RWPE1 (cell line): ENCODE measurements at regions not wholly inside any gene's neighbourhood (a gene's known extent, or its start where the extent isn't known, plus 50 kb on each side); places are given as distances from the start of the nearest gene placed in this dataset.

ENCODE experiments used
- CTCF ChIA-PET: fragments of 350-600 bp; sonication (Branson Sonifier 250); formaldehyde crosslinking; extraction: SDS; loops from one replicate; lab custom pipeline; 2021; lab: Yijun Ruan, JAX
- POLR2A ChIA-PET: fragments of 400-600 bp; formaldehyde crosslinking; extraction: SDS; loops from one replicate; lab custom pipeline; 2020; ENCODE audit warnings: antibody characterized with exemption; ENCODE audit not compliant: low non-redundant PET; lab: Yijun Ruan, JAX
- DNase-seq: peaks from one replicate; pipeline ENCODE4 v3.0.0; 2012; ENCODE audit warnings: low spot score
- H3K27ac ChIP-seq: fragments of 450-650 bp; 2 replicates; pipeline ENCODE4 v1.5.1; 2017
- CTCF ChIP-seq: fragments of 450-650 bp; conservative IDR thresholded peaks from 2 replicates; pipeline ENCODE4 v1.5.1; 2017; ENCODE audit warnings: low read depth, mild to moderate bottlenecking

GRCh38 chr1:209376774-209377173 is 206.7 kb upstream of the CAMK1G start:
- CTCF ChIA-PET, result interaction anchor here (0.7 kb wide), 1 partner anchor 126 kb away, joined by 3 read pairs; no protein-coding TSS in a partner anchor

GRCh38 chr1:209377995-209378394 is 205.5 kb upstream of the CAMK1G start:
- CTCF ChIA-PET, result no interaction called here
- TF ChIP-seq CTCF, result no peak
- POLR2A ChIA-PET, result no interaction called here
- H3K27ac ChIP-seq, result no peak overlapping the region
- no peak for DNase-seq

More at GRCh38 chr1:209376774-209377173, 206.7 kb upstream of the CAMK1G start:
- TF ChIP-seq CTCF, result no peak
- POLR2A ChIA-PET, result interaction anchor here (0.7 kb wide), 1 partner anchor 55 kb away, joined by 3 read pairs; no protein-coding TSS in a partner anchor
- no peak overlapping the region for H3K27ac ChIP-seq
- no peak for DNase-seq

- ChIA-PET CTCF (interaction anchor here (1.0 kb wide), 1 partner anchor 56 kb away, joined by 4 read pairs; no protein-coding TSS in a partner anchor), POLR2A (no interaction called here)
- no peak for DNase-seq
- no peak for TF ChIP-seq CTCF
- H3K27ac ChIP-seq, result no peak overlapping the region
Observed at GRCh38 chr1:209379280-209379679, 204.2 kb upstream of the CAMK1G start.

GRCh38 chr1:209380420-209380819 is 203.1 kb upstream of the CAMK1G start:
- H3K27ac ChIP-seq, result no peak overlapping the region
- POLR2A ChIA-PET, result no interaction called here
- CTCF ChIA-PET, result interaction anchor here (0.7 to 1.0 kb wide), 2 partner anchors 42 to 55 kb away, joined by 4 read pairs; no protein-coding TSS in a partner anchor
- no peak for TF ChIP-seq CTCF
- no peak for DNase-seq

- CTCF ChIA-PET, result no interaction called here
- no peak for TF ChIP-seq CTCF
- H3K27ac ChIP-seq, result peak overlapping the region; percentile 87
- POLR2A ChIA-PET, result interaction anchor here (2.8 kb wide), 1 partner anchor 46 kb away, joined by 21 read pairs; no protein-coding TSS in a partner anchor
- no peak for DNase-seq
Observed at GRCh38 chr1:209382231-209383100, 201.0 kb upstream of the CAMK1G start.

- CTCF ChIA-PET, result interaction anchor here (0.7 to 1.8 kb wide), 2 partner anchors 44 to 1252 kb away, joined by 4 to 7 read pairs; no protein-coding TSS in a partner anchor
- peak overlapping the region; percentile 87 for H3K27ac ChIP-seq
- TF ChIP-seq CTCF, result no peak
- peak; percentile 52 for DNase-seq
- POLR2A ChIA-PET, result interaction anchor here (0.8 to 2.8 kb wide), 6 partner anchors 19 to 50 kb away, joined by 4 to 21 read pairs (median 4); no protein-coding TSS in a partner anchor
Observed at GRCh38 chr1:209383422-209383821, 200.1 kb upstream of the CAMK1G start.
